Keratinocyte (primary cell): ENCODE measurements at regions not wholly inside any gene's neighbourhood (a gene's known extent, or its start where the extent isn't known, plus 50 kb on each side); places are given as distances from the start of the nearest gene placed in this dataset.

Experiments
- CTCF ChIP-seq, 3 experiments: IDR thresholded peaks in 1 of 3; conservative IDR thresholded peaks in 1 of 3; optimal IDR thresholded peaks in 1 of 3; 2 replicates in 2 of 3; 3 replicates in 1 of 3; pipeline versions ENCODE3 to v1.5.1; 2011; ENCODE audit warnings: low read length in 3 of 3, mild to moderate bottlenecking in 3 of 3, moderate library complexity in 2 of 3, control low read depth in 1 of 3, inconsistent platforms in 1 of 3; ENCODE audit not compliant: insufficient read depth in 2 of 3; ENCODE audit errors: extremely low read depth in 1 of 3
- EZH2 ChIP-seq: IDR thresholded peaks from one replicate; pipeline ENCODE4 v1.6.1; 2012; ENCODE audit warnings: inconsistent platforms, mild to moderate bottlenecking, low read length, moderate library complexity

GRCh38 chr12:9264546-9264945 lies 56.4 kb upstream of the PZP start:
- TF ChIP-seq CTCF (optimal IDR thresholded peaks at IDR 0.05 in 1 of 3, IDR thresholded peaks at IDR 0.05 in 1 of 3, conservative IDR thresholded peaks at IDR 0.05 in 1 of 3; ENCODE audit: extremely low read depth in 1 of 3, insufficient read depth in 2 of 3, low read length in 3 of 3): no peak
- no peak for TF ChIP-seq EZH2
